SK-N-SH treated with all-trans-retinoic acid at 6 μM for 48 hours (cell line): ENCODE measurements at regions not wholly inside any gene's neighbourhood (a gene's known extent, or its start where the extent isn't known, plus 50 kb on each side); places are given as distances from the start of the nearest gene placed in this dataset.

ENCODE experiments used
- ATAC-seq: fragments of 200-7000 bp; cut with Tn5 transposase; 3 replicates; pipeline ENCODE4 v1.9.1; 2020; ENCODE audit warnings: mild to moderate bottlenecking, moderate library complexity
- BACH2 ChIP-seq: fragments of 250-450 bp; sonication (Bioruptor Pico); IDR thresholded peaks from 2 replicates; pipeline ENCODE4 v1.9.0; 2021; ENCODE audit warnings: mild to moderate bottlenecking, borderline replicate concordance
- CSDC2 ChIP-seq: fragments of 250-450 bp; sonication (Bioruptor Pico); IDR thresholded peaks from 2 replicates; pipeline ENCODE4 v1.5.0; 2020; ENCODE audit warnings: mild to moderate bottlenecking, moderate library complexity
- ESRRG ChIP-seq: fragments of 250-450 bp; sonication (Bioruptor Pico); IDR thresholded peaks from 2 replicates; pipeline ENCODE4 v1.6.1; 2021; ENCODE audit warnings: mild to moderate bottlenecking
- GLIS3 ChIP-seq: fragments of 250-450 bp; sonication (Bioruptor Pico); IDR thresholded peaks from 2 replicates; pipeline ENCODE4 v1.5.0; 2020; ENCODE audit warnings: mild to moderate bottlenecking, moderate library complexity
- ISL1 ChIP-seq: fragments of 250-450 bp; sonication (Bioruptor Pico); IDR thresholded peaks from 2 replicates; pipeline ENCODE4 v2.1.2; 2022; ENCODE audit warnings: mild to moderate bottlenecking, moderate library complexity
- PATZ1 ChIP-seq: fragments of 250-450 bp; sonication (Bioruptor Pico); IDR thresholded peaks from 2 replicates; pipeline ENCODE4 v1.8.0; 2020; ENCODE audit warnings: mild to moderate bottlenecking, moderate library complexity, borderline replicate concordance
- RARB ChIP-seq: fragments of 250-450 bp; sonication (Bioruptor Pico); IDR thresholded peaks from 2 replicates; pipeline ENCODE4 v1.8.0; 2021; ENCODE audit warnings: mild to moderate bottlenecking, moderate library complexity
- TCF4 ChIP-seq: fragments of 250-450 bp; sonication (Bioruptor Pico); IDR thresholded peaks from 2 replicates; pipeline ENCODE4 v1.8.0; 2021; ENCODE audit warnings: mild to moderate bottlenecking, moderate library complexity, borderline replicate concordance
- TOX ChIP-seq: fragments of 250-450 bp; sonication (Bioruptor Pico); IDR thresholded peaks from 2 replicates; pipeline ENCODE4 v1.8.0; 2021; ENCODE audit warnings: mild to moderate bottlenecking, moderate library complexity, borderline replicate concordance
- TSHZ2 ChIP-seq: fragments of 250-450 bp; sonication (Bioruptor Pico); IDR thresholded peaks from 2 replicates; pipeline ENCODE4 v1.5.0; 2020; ENCODE audit warnings: mild to moderate bottlenecking, moderate library complexity
- ZC3H10 ChIP-seq: fragments of 250-450 bp; sonication (Bioruptor Pico); IDR thresholded peaks from 2 replicates; pipeline ENCODE4 v1.5.1; 2021; ENCODE audit warnings: mild to moderate bottlenecking, moderate library complexity
- ZFP30 ChIP-seq: fragments of 450-650 bp; formaldehyde crosslinking; IDR thresholded peaks from 2 replicates; pipeline ENCODE4 v1.5.0; 2022; ENCODE audit warnings: mild to moderate bottlenecking, moderate library complexity
- ZNF565 ChIP-seq: fragments of 450-650 bp; formaldehyde crosslinking; conservative IDR thresholded peaks from 2 replicates; pipeline ENCODE4 v1.5.0; 2020; ENCODE audit warnings: low read depth, mild to moderate bottlenecking, moderate library complexity
- ZNF70 ChIP-seq: fragments of 450-650 bp; formaldehyde crosslinking; IDR thresholded peaks from 2 replicates; pipeline ENCODE4 v1.5.0; 2020; ENCODE audit warnings: mild to moderate bottlenecking, moderate library complexity
- ZNF8 ChIP-seq: fragments of 450-650 bp; formaldehyde crosslinking; IDR thresholded peaks from 2 replicates; pipeline ENCODE4 v1.5.0; 2020; ENCODE audit warnings: mild to moderate bottlenecking, moderate library complexity
- TF ChIP-seq, protein P1 (sequence below): fragments of 250-450 bp; sonication (Bioruptor Pico); IDR thresholded peaks from 2 replicates; pipeline ENCODE4 v1.8.0; 2021; ENCODE audit warnings: low read depth, mild to moderate bottlenecking, moderate library complexity, borderline replicate concordance
- TF ChIP-seq, protein P2 (sequence below): fragments of 250-450 bp; sonication (Bioruptor Pico); IDR thresholded peaks from 2 replicates; pipeline ENCODE4 v1.5.1; 2020; ENCODE audit warnings: low read depth, mild to moderate bottlenecking, moderate library complexity

DNA sequence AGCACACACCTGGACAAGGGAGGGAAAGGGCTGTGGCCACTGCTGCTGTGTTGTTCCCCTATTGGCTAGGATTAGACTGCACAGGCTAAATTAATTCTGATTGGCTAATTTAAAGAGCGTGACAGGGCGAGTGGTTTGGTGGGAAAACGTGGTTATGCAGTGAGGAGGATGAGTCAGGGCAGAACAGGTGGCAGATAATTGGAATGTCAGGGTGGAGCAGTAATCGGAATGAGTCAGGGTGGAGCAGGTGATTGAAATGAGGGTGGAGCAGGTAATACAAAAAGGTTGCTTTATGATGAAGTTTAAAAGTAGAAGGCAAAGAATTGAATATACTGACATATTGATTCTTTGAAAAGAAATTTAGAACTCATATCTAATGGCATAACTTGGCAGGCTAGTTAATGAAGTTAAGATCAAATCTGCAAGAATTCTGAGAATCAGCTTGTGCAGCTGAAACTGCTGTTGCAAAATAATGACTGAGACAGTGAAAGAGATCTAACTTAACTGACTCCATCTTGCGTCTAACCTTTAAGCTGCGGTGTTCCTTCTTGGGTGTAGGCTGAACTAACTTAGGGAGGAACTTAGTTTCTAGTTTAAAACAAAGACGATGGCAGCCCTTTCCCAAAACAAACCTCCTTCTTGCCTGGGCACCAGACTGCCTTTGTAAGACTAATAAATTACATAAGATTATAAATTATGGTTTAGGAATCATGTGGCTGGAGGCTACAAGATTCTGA, 174.3 kb downstream of the UTP18 start (continued):
- no peak for TF ChIP-seq TSHZ2 (CRISPR knock-in tag)
- TF ChIP-seq ZC3H10 (CRISPR knock-in tag): no peak

DNA sequence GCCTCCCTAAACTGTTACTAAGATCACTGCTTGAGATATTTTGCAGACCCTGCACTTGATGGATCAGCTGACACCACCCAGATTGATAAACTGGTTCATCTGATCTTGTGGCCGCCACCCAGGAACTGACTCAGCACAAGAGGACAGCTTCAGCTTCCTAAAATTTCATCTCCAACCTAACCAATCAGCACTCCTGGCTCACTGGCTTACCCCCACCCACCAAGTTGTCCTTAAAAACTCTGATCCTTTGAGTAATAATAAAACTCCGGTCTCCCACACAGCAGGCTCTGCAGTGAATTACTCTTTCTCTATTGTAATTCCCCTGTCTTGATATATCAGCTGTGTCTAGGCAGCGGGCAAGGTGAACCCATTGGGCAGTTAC, 174.8 kb downstream of the UTP18 start:
- TF ChIP-seq ZNF70 (CRISPR knock-in tag) (no peak), ZNF8 (CRISPR knock-in tag) (no peak), TSHZ2 (CRISPR knock-in tag) (no peak), TOX (CRISPR knock-in tag) (no peak), GLIS3 (CRISPR knock-in tag) (no peak), TCF4 (CRISPR knock-in tag) (no peak), ZNF565 (CRISPR knock-in tag) (no peak), CSDC2 (CRISPR knock-in tag) (no peak), ISL1 (CRISPR knock-in tag) (no peak), PATZ1 (no peak), ZFP30 (no peak), ESRRG (no peak)
- TF ChIP-seq, protein P1, sequence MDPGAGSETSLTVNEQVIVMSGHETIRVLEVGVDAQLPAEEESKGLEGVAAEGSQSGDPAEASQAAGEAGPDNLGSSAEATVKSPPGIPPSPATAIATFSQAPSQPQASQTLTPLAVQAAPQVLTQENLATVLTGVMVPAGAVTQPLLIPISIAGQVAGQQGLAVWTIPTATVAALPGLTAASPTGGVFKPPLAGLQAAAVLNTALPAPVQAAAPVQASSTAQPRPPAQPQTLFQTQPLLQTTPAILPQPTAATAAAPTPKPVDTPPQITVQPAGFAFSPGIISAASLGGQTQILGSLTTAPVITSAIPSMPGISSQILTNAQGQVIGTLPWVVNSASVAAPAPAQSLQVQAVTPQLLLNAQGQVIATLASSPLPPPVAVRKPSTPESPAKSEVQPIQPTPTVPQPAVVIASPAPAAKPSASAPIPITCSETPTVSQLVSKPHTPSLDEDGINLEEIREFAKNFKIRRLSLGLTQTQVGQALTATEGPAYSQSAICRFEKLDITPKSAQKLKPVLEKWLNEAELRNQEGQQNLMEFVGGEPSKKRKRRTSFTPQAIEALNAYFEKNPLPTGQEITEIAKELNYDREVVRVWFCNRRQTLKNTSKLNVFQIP (CRISPR knock-in tag): no peak
- TF ChIP-seq, protein P2, sequence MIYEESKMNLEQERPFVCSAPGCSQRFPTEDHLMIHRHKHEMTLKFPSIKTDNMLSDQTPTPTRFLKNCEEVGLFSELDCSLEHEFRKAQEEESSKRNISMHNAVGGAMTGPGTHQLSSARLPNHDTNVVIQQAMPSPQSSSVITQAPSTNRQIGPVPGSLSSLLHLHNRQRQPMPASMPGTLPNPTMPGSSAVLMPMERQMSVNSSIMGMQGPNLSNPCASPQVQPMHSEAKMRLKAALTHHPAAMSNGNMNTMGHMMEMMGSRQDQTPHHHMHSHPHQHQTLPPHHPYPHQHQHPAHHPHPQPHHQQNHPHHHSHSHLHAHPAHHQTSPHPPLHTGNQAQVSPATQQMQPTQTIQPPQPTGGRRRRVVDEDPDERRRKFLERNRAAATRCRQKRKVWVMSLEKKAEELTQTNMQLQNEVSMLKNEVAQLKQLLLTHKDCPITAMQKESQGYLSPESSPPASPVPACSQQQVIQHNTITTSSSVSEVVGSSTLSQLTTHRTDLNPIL (CRISPR knock-in tag): no peak
- no peak for ATAC-seq

DNA sequence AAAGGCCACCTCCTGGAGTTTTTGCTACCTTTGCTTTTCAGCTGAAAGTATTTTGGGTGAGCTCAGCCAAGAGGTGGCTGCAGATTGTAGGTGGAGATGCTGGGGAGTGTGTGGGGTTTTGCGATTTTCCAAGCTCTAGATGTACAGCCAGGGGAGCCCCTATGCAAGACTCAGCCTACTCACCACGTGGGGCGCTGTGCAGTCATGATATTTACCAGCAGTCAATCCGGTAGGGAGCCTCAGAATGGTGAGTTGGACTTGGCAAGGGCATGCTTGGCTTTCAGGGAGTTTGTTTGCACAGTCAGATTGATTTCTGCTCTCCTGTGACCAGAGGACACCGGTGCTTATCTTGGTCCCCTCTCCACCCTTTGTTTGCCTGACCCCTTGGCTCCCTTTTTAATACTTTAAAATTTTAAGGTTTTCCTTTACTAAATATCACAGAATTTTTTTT, 175.3 kb downstream of the UTP18 start:
- no peak for TF ChIP-seq ZC3H10 (CRISPR knock-in tag)
- TF ChIP-seq, protein P1 (CRISPR knock-in tag): no peak
- no peak for TF ChIP-seq TOX (CRISPR knock-in tag)
- TF ChIP-seq ZNF8 (CRISPR knock-in tag): no peak
- no peak for TF ChIP-seq ZFP30
- no peak for TF ChIP-seq ZNF565 (CRISPR knock-in tag)
- no peak for TF ChIP-seq PATZ1
- no peak for TF ChIP-seq BACH2
- TF ChIP-seq ZNF70 (CRISPR knock-in tag): no peak
- TF ChIP-seq RARB (CRISPR knock-in tag): no peak

More for the DNA sequence above, 175.3 kb downstream of the UTP18 start:
- ATAC-seq: peak; percentile 50; the same call in 1 of the 3 replicates
